WTC11 (cell line): ENCODE measurements at regions not wholly inside any gene's neighbourhood (a gene's known extent, or its start where the extent isn't known, plus 50 kb on each side); places are given as distances from the start of the nearest gene placed in this dataset.

Experiments used
- ATAC-seq: fragments of 200-7000 bp; cut with Tn5 transposase; 2 replicates; pipeline ENCODE4 v1.10.0; 2021; ENCODE audit warnings: mild to moderate bottlenecking, moderate library complexity
- CTCF ChIA-PET: fragments of 300-600 bp; sonication (Branson Sonifier 250); formaldehyde crosslinking; loops from one replicate; lab custom pipeline; 2021; ENCODE audit warnings: antibody characterized with exemption; lab: Charles Lee
- POLR2A ChIA-PET: fragments of 350-600 bp; sonication (Branson Sonifier 250); formaldehyde crosslinking; loops from one replicate; lab custom pipeline; 2021; ENCODE audit warnings: antibody characterized with exemption; lab: Charles Lee
- DNase-seq: peaks from one replicate; pipeline ENCODE4 v3.0.0; 2021; ENCODE audit warnings: low spot score
- H3K27ac Mint-ChIP-seq: 2 replicates; pipeline ENCODE4 v1.8.0; 2021; ENCODE audit warnings: mixed read lengths
- H3K27me3 Mint-ChIP-seq: 2 replicates; pipeline ENCODE4 v1.8.0; 2021; ENCODE audit warnings: low read depth, mild to moderate bottlenecking, moderate library complexity, mixed read lengths
- H3K36me3 Mint-ChIP-seq: 2 replicates; pipeline ENCODE4 v1.8.0; 2021; ENCODE audit warnings: mixed read lengths
- H3K4me1 Mint-ChIP-seq: 2 replicates; pipeline ENCODE4 v1.8.0; 2022; ENCODE audit warnings: mixed read lengths
- H3K4me3 Mint-ChIP-seq: 2 replicates; pipeline ENCODE4 v1.8.0; 2021; ENCODE audit warnings: mild to moderate bottlenecking, moderate library complexity, mixed read lengths
- H3K9me3 Mint-ChIP-seq: 2 replicates; pipeline ENCODE4 v1.8.0; 2021; ENCODE audit warnings: mixed read lengths
- ELF4 ChIP-seq: sonication (generic); formaldehyde crosslinking; IDR thresholded peaks from 2 replicates; pipeline ENCODE4 v1.8.1; 2022; ENCODE audit warnings: low read depth, mild to moderate bottlenecking, moderate library complexity, missing genetic modification reagents
- ESRRA ChIP-seq: sonication (generic); formaldehyde crosslinking; IDR thresholded peaks from 2 replicates; pipeline ENCODE4 v1.8.1; 2022; ENCODE audit warnings: mild to moderate bottlenecking, missing genetic modification reagents, borderline replicate concordance
- GABPB1 ChIP-seq: sonication (generic); formaldehyde crosslinking; IDR thresholded peaks from 2 replicates; pipeline ENCODE4 v1.8.1; 2023; ENCODE audit warnings: mild to moderate bottlenecking, missing genetic modification reagents
- HMGA2 ChIP-seq: fragments of 250-450 bp; sonication (Bioruptor Pico); IDR thresholded peaks from 2 replicates; pipeline ENCODE4 v1.4.0; 2021; ENCODE audit warnings: mild to moderate bottlenecking, moderate library complexity
- KAT7 ChIP-seq: sonication (generic); formaldehyde crosslinking; IDR thresholded peaks from 2 replicates; pipeline ENCODE4 v1.8.1; 2023; ENCODE audit warnings: missing genetic modification reagents, mild to moderate bottlenecking, borderline replicate concordance
- NFE2L1 ChIP-seq: sonication (generic); formaldehyde crosslinking; IDR thresholded peaks from 2 replicates; pipeline ENCODE4 v1.8.1; 2023; ENCODE audit warnings: missing genetic modification reagents
- RELA ChIP-seq: sonication (generic); formaldehyde crosslinking; IDR thresholded peaks from 2 replicates; pipeline ENCODE4 v1.8.1; 2022; ENCODE audit warnings: missing genetic modification reagents, mild to moderate bottlenecking, borderline replicate concordance
- TEAD1 ChIP-seq: sonication (generic); formaldehyde crosslinking; IDR thresholded peaks from 2 replicates; pipeline ENCODE4 v1.8.0; 2022; ENCODE audit warnings: mild to moderate bottlenecking, missing genetic modification reagents
- ZNF416 ChIP-seq: fragments of 250-450 bp; sonication (Bioruptor Pico); IDR thresholded peaks from 2 replicates; pipeline ENCODE4 v1.9.0; 2021; ENCODE audit warnings: mild to moderate bottlenecking, inconsistent platforms
- TF ChIP-seq, protein P1 (sequence below): sonication (generic); formaldehyde crosslinking; IDR thresholded peaks from 2 replicates; pipeline ENCODE4 v1.8.1; 2022; ENCODE audit warnings: low read depth, missing genetic modification reagents, borderline replicate concordance
- TF ChIP-seq, protein P2 (sequence below): sonication (generic); formaldehyde crosslinking; conservative IDR thresholded peaks from 2 replicates; pipeline ENCODE4 v1.8.1; 2023; ENCODE audit warnings: mild to moderate bottlenecking, low read depth, missing genetic modification reagents, moderate library complexity
- TF ChIP-seq, protein P3 (sequence below): sonication (generic); formaldehyde crosslinking; IDR thresholded peaks from 2 replicates; pipeline ENCODE4 v1.8.0; 2023; ENCODE audit warnings: mild to moderate bottlenecking, missing genetic modification reagents
- TF ChIP-seq, protein P4 (sequence below): sonication (generic); formaldehyde crosslinking; IDR thresholded peaks from 2 replicates; pipeline ENCODE4 v1.8.1; 2023; ENCODE audit warnings: mild to moderate bottlenecking, missing genetic modification reagents, borderline replicate concordance
- TF ChIP-seq, protein P5 (sequence below): sonication (generic); formaldehyde crosslinking; IDR thresholded peaks from 2 replicates; pipeline ENCODE4 v1.8.0; 2022; ENCODE audit warnings: mild to moderate bottlenecking, missing genetic modification reagents
- TF ChIP-seq, protein P6 (sequence below): fragments of 250-450 bp; sonication (Bioruptor Pico); IDR thresholded peaks from 2 replicates; pipeline ENCODE4 v2.1.2; 2022; ENCODE audit warnings: mild to moderate bottlenecking, moderate library complexity
- TF ChIP-seq, protein P7 (sequence below): sonication (generic); formaldehyde crosslinking; IDR thresholded peaks from 2 replicates; pipeline ENCODE4 v1.8.1; 2023; ENCODE audit warnings: mild to moderate bottlenecking, missing genetic modification reagents

DNA sequence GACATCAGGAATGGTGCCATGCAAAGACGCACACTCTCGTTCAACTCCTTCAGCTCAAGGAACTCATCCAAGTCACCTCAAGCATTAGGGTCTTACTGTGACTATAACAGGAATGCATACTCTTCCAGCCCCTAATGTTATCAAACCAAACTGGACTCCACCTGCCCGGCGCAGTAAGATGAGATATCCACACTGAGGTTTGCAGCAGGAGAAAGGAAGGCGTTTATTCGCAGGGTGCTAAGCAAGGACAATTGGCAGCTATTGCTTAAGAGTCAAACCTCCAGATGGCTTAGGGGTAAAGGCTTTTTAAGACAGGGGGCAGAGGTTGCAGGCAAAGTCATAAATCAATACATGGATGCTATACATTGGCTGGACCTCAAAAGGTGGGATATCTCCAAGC lies 159.4 kb upstream of the TAB2 start (continued):
- TF ChIP-seq, protein P1, sequence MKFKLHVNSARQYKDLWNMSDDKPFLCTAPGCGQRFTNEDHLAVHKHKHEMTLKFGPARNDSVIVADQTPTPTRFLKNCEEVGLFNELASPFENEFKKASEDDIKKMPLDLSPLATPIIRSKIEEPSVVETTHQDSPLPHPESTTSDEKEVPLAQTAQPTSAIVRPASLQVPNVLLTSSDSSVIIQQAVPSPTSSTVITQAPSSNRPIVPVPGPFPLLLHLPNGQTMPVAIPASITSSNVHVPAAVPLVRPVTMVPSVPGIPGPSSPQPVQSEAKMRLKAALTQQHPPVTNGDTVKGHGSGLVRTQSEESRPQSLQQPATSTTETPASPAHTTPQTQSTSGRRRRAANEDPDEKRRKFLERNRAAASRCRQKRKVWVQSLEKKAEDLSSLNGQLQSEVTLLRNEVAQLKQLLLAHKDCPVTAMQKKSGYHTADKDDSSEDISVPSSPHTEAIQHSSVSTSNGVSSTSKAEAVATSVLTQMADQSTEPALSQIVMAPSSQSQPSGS (CRISPR knock-in tag): no peak

DNA sequence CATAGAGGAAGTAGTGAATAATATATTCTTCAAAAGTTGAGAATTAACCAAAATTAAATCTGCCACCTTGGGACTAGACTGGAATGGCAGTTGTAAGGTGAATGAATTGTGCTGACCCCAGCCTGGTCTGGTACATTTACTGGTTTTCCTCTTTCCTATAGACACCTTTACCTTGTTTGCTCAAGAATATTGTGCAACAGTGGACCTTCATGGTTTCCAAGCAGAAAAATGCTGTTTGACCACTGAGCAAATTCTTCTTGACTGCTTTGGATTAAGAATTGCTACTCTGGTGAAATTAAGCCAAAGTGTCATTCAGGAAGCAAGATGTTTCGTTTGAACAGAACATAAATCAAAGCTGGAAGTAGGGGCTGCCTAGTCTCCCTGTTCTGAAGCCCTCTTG lies 156.6 kb upstream of the TAB2 start:
- POLR2A ChIA-PET: no interaction called here
- Mint-ChIP-seq H3K9me3 (no peaks in the 10 kb centered on the region), H3K4me3 (no peak overlapping the region)
- TF ChIP-seq ESRRA (CRISPR knock-in tag) (no peak), ELF4 (CRISPR knock-in tag) (no peak), GABPB1 (CRISPR knock-in tag) (no peak), KAT7 (CRISPR knock-in tag) (no peak), ZNF416 (no peak), NFE2L1 (no peak), HMGA2 (no peak), RELA (CRISPR knock-in tag) (no peak), TEAD1 (no peak)
- TF ChIP-seq, protein P2, sequence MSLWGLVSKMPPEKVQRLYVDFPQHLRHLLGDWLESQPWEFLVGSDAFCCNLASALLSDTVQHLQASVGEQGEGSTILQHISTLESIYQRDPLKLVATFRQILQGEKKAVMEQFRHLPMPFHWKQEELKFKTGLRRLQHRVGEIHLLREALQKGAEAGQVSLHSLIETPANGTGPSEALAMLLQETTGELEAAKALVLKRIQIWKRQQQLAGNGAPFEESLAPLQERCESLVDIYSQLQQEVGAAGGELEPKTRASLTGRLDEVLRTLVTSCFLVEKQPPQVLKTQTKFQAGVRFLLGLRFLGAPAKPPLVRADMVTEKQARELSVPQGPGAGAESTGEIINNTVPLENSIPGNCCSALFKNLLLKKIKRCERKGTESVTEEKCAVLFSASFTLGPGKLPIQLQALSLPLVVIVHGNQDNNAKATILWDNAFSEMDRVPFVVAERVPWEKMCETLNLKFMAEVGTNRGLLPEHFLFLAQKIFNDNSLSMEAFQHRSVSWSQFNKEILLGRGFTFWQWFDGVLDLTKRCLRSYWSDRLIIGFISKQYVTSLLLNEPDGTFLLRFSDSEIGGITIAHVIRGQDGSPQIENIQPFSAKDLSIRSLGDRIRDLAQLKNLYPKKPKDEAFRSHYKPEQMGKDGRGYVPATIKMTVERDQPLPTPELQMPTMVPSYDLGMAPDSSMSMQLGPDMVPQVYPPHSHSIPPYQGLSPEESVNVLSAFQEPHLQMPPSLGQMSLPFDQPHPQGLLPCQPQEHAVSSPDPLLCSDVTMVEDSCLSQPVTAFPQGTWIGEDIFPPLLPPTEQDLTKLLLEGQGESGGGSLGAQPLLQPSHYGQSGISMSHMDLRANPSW (CRISPR knock-in tag): no peak
- TF ChIP-seq, protein P3, sequence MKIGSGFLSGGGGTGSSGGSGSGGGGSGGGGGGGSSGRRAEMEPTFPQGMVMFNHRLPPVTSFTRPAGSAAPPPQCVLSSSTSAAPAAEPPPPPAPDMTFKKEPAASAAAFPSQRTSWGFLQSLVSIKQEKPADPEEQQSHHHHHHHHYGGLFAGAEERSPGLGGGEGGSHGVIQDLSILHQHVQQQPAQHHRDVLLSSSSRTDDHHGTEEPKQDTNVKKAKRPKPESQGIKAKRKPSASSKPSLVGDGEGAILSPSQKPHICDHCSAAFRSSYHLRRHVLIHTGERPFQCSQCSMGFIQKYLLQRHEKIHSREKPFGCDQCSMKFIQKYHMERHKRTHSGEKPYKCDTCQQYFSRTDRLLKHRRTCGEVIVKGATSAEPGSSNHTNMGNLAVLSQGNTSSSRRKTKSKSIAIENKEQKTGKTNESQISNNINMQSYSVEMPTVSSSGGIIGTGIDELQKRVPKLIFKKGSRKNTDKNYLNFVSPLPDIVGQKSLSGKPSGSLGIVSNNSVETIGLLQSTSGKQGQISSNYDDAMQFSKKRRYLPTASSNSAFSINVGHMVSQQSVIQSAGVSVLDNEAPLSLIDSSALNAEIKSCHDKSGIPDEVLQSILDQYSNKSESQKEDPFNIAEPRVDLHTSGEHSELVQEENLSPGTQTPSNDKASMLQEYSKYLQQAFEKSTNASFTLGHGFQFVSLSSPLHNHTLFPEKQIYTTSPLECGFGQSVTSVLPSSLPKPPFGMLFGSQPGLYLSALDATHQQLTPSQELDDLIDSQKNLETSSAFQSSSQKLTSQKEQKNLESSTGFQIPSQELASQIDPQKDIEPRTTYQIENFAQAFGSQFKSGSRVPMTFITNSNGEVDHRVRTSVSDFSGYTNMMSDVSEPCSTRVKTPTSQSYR (CRISPR knock-in tag): no peak
- TF ChIP-seq, protein P4, sequence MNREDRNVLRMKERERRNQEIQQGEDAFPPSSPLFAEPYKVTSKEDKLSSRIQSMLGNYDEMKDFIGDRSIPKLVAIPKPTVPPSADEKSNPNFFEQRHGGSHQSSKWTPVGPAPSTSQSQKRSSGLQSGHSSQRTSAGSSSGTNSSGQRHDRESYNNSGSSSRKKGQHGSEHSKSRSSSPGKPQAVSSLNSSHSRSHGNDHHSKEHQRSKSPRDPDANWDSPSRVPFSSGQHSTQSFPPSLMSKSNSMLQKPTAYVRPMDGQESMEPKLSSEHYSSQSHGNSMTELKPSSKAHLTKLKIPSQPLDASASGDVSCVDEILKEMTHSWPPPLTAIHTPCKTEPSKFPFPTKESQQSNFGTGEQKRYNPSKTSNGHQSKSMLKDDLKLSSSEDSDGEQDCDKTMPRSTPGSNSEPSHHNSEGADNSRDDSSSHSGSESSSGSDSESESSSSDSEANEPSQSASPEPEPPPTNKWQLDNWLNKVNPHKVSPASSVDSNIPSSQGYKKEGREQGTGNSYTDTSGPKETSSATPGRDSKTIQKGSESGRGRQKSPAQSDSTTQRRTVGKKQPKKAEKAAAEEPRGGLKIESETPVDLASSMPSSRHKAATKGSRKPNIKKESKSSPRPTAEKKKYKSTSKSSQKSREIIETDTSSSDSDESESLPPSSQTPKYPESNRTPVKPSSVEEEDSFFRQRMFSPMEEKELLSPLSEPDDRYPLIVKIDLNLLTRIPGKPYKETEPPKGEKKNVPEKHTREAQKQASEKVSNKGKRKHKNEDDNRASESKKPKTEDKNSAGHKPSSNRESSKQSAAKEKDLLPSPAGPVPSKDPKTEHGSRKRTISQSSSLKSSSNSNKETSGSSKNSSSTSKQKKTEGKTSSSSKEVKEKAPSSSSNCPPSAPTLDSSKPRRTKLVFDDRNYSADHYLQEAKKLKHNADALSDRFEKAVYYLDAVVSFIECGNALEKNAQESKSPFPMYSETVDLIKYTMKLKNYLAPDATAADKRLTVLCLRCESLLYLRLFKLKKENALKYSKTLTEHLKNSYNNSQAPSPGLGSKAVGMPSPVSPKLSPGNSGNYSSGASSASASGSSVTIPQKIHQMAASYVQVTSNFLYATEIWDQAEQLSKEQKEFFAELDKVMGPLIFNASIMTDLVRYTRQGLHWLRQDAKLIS (CRISPR knock-in tag): no peak
- TF ChIP-seq, protein P5, sequence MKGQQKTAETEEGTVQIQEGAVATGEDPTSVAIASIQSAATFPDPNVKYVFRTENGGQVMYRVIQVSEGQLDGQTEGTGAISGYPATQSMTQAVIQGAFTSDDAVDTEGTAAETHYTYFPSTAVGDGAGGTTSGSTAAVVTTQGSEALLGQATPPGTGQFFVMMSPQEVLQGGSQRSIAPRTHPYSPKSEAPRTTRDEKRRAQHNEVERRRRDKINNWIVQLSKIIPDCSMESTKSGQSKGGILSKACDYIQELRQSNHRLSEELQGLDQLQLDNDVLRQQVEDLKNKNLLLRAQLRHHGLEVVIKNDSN: no peak
- TF ChIP-seq, protein P6, sequence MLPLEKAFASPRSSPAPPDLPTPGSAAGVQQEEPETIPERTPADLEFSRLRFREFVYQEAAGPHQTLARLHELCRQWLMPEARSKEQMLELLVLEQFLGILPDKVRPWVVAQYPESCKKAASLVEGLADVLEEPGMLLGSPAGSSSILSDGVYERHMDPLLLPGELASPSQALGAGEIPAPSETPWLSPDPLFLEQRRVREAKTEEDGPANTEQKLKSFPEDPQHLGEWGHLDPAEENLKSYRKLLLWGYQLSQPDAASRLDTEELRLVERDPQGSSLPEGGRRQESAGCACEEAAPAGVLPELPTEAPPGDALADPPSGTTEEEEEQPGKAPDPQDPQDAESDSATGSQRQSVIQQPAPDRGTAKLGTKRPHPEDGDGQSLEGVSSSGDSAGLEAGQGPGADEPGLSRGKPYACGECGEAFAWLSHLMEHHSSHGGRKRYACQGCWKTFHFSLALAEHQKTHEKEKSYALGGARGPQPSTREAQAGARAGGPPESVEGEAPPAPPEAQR (CRISPR knock-in tag): no peak
- TF ChIP-seq, protein P7, sequence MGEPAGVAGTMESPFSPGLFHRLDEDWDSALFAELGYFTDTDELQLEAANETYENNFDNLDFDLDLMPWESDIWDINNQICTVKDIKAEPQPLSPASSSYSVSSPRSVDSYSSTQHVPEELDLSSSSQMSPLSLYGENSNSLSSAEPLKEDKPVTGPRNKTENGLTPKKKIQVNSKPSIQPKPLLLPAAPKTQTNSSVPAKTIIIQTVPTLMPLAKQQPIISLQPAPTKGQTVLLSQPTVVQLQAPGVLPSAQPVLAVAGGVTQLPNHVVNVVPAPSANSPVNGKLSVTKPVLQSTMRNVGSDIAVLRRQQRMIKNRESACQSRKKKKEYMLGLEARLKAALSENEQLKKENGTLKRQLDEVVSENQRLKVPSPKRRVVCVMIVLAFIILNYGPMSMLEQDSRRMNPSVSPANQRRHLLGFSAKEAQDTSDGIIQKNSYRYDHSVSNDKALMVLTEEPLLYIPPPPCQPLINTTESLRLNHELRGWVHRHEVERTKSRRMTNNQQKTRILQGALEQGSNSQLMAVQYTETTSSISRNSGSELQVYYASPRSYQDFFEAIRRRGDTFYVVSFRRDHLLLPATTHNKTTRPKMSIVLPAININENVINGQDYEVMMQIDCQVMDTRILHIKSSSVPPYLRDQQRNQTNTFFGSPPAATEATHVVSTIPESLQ: no peak
- TF ChIP-seq, all 79 proteins: peak for 0
- Mint-ChIP-seq H3K36me3 (no peaks in the 10 kb centered on the region), H3K27me3 (no peaks in the 10 kb centered on the region), H3K27ac (no peak overlapping the region), H3K4me1 (peaks cover 13% of the 10 kb centered on the region)
- DNase-seq (no peak), ATAC-seq (no peak)
- CTCF ChIA-PET: no interaction called here
